ENCODE measurements at regions not wholly inside any gene's neighbourhood (a gene's known extent, or its start where the extent isn't known, plus 50 kb on each side); places are given as distances from the start of the nearest gene placed in this dataset.

DNA sequence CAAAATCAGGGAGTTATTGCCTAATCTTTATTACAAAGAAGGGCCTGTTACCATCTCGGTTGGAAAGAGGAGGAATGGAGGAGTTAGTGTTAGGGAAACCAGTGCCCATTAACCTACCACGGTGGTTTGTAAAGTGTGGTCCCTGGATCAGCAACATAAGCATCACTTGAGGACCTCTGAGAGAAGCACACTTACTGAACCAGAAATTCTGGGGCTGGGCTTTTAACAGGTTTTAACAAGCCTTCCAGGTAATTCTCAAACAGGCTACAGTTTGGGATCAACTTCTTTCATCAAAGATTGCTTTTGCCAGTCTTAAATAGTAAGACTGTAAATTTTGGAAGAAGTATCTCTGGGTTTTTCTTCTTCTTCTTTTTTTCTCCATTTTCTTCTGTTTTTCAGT lies 329.5 kb upstream of the JAG1 start:
- TF ChIP-seq, protein P1, sequence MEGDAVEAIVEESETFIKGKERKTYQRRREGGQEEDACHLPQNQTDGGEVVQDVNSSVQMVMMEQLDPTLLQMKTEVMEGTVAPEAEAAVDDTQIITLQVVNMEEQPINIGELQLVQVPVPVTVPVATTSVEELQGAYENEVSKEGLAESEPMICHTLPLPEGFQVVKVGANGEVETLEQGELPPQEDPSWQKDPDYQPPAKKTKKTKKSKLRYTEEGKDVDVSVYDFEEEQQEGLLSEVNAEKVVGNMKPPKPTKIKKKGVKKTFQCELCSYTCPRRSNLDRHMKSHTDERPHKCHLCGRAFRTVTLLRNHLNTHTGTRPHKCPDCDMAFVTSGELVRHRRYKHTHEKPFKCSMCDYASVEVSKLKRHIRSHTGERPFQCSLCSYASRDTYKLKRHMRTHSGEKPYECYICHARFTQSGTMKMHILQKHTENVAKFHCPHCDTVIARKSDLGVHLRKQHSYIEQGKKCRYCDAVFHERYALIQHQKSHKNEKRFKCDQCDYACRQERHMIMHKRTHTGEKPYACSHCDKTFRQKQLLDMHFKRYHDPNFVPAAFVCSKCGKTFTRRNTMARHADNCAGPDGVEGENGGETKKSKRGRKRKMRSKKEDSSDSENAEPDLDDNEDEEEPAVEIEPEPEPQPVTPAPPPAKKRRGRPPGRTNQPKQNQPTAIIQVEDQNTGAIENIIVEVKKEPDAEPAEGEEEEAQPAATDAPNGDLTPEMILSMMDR (IDR thresholded peaks at IDR 0.05): no peak
- DNase-seq (ENCODE audit: low spot score): no peak
- ATAC-seq (ENCODE audit: low FRiP score): no peak

DNA sequence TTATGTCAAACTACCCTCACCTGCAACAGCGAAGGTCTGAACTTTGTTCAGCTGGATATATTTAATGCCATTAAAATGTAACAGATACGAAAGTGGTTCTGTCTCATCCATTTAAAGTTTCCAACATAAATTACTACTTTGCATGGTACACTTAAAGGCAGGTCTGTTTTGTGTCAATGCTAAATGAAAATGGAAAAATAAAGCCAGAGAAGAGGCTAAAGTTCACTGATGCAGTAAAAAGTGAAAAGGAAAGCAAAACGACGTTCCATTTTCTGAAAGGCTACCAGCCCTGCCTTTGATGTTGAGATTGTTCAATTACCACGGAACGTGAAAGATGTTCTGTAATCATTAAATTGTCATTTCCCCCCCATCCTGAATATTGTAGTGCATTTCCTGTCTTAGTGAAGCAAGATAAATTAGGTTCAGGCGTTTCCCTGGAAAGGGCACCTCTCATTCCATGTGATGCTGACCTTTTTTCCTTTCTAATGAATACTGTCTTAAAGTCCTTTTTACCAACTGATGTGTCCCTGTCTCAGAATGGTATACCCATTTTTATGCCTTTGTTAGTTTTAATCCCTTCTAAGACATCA lies 334.7 kb upstream of the JAG1 start:
- ATAC-seq (ENCODE audit: low FRiP score) (no peak), DNase-seq (ENCODE audit: low spot score) (no peak)
- TF ChIP-seq, protein P1 (IDR thresholded peaks at IDR 0.05): no peak

- ATAC-seq (ENCODE audit: low FRiP score) (no peak), DNase-seq (ENCODE audit: low spot score) (no peak)
- TF ChIP-seq, protein P1 (IDR thresholded peaks at IDR 0.05): no peak
Observed at GRCh38 chr20:11011653-11012052, 337.9 kb upstream of the JAG1 start.

DNA sequence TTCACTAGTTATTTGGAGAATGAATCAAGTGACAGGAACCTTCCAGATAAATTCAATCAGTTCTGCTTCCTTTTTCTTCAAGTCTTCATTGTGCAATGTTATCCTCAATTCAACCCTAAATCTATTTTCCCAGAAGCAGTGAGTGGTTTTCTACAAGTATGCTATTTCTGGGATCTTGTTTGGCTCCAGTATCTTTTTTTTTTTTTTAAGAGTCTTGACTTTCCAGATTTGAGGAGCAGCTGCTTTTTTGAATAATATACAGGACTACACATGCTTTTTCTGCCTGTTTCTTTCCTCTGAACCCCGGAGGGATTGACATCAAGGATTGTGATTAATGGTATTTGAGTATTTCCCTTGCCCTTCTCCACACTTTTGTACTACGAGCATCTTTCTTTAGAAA lies 339.2 kb upstream of the JAG1 start:
- peak; percentile 39 for ATAC-seq (ENCODE audit: low FRiP score)
- TF ChIP-seq, protein P1 (IDR thresholded peaks at IDR 0.05): no peak
- DNase-seq (ENCODE audit: low spot score): no peak

DNA sequence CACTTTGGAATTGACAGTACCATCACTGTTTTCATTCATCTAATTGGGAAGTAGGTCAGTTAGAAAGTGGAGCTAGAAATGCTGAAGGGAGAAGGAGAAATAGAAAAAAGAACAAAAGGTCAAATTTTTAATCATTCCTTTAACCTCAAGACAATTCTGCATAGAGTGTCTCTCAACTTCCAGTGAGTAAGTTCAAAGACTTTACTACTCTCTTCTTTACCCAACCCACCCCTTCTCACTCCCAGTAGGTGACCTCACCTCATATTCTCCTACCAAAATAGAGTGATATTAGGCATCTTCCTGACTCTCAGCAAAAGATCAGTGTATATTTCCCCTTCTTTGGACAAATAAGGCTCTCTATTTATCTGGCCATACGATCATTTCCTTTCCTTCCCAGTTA lies 340.0 kb upstream of the JAG1 start:
- ATAC-seq (ENCODE audit: low FRiP score) (peak; percentile 56), DNase-seq (ENCODE audit: low spot score) (no peak)
- TF ChIP-seq, protein P1 (IDR thresholded peaks at IDR 0.05): no peak

- no peak for ATAC-seq (ENCODE audit: low FRiP score)
- no peak for DNase-seq (ENCODE audit: low spot score)
- TF ChIP-seq, protein P1 (IDR thresholded peaks at IDR 0.05): no peak
Observed at GRCh38 chr20:11015440-11015839, 341.6 kb upstream of the JAG1 start.

GRCh38 chr20:11017446-11017845 lies 343.6 kb upstream of the JAG1 start:
- TF ChIP-seq, protein P1 (IDR thresholded peaks at IDR 0.05): no peak
- DNase-seq (ENCODE audit: low spot score): no peak
- no peak for ATAC-seq (ENCODE audit: low FRiP score)

Measured in omental fat pad (tissue), 3 donors.